PFSK-1 (cell line): ENCODE measurements at regions not wholly inside any gene's neighbourhood (a gene's known extent, or its start where the extent isn't known, plus 50 kb on each side); places are given as distances from the start of the nearest gene placed in this dataset.

ENCODE experiments used
- FOXP2 ChIP-seq: optimal IDR thresholded peaks from 2 replicates; pipeline ENCODE3; 2011; ENCODE audit warnings: borderline replicate concordance, control low read depth, inconsistent platforms; ENCODE audit not compliant: insufficient read depth; ENCODE audit errors: extremely low read length, extremely low read depth
- POLR2AphosphoS5 ChIP-seq: IDR thresholded peaks from 2 replicates; pipeline ENCODE4 v1.6.1; 2012; ENCODE audit warnings: low read depth, mild to moderate bottlenecking, control low read depth, low read length, moderate library complexity
- REST ChIP-seq, 2 experiments: IDR thresholded peaks; 2 replicates each; pipeline versions ENCODE4 v1.6.1 to v1.8.0; 2011 to 2012; ENCODE audit warnings: low read depth in 2 of 2, low read length in 2 of 2, control low read depth in 1 of 2, inconsistent platforms in 1 of 2, mild to moderate bottlenecking in 1 of 2, moderate library complexity in 1 of 2; ENCODE audit not compliant: insufficient read depth in 1 of 2
- SIN3A ChIP-seq: IDR thresholded peaks from 2 replicates; pipeline ENCODE4 v1.6.1; 2012; ENCODE audit warnings: mild to moderate bottlenecking, low read length, moderate library complexity, borderline replicate concordance; ENCODE audit not compliant: insufficient read depth
- TAF1 ChIP-seq: IDR thresholded peaks from 2 replicates; pipeline ENCODE4 v1.6.1; 2012; ENCODE audit warnings: low read length, control low read depth, borderline replicate concordance; ENCODE audit not compliant: insufficient read depth

DNA sequence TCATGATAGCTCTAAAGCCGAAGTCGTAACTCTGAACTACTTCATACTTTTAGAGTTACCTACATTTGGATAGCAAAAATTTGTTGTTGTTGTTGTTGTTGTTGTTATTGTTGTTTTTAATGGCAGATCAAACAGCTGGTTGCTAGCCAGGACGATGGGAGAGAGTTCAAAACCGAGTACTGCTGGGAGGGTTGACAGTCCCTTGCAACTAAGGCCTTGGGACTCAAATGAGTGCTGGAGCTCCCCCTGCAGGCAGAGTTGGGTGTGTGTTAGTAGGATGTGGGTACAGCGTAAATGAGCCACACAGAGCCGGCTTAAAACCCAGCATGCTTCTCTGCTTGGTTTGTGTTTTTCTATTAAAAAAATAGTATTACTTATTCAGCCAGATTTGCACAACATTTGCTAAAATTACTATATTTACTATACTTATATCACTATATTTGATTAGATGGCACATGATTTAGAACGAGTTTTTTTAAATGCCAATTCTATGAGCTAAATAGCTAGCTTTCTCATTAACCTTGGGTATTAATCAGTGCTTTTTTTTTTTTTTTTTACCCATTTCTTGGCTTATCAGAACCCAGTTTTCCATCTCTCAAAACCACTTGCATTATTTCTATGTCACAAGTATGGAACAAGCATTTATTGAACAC is 129.2 kb upstream of the SYT6 start:
- peak; percentile 37 for TF ChIP-seq FOXP2
- TF ChIP-seq SIN3A = no peak
- TF ChIP-seq TAF1 = no peak

DNA sequence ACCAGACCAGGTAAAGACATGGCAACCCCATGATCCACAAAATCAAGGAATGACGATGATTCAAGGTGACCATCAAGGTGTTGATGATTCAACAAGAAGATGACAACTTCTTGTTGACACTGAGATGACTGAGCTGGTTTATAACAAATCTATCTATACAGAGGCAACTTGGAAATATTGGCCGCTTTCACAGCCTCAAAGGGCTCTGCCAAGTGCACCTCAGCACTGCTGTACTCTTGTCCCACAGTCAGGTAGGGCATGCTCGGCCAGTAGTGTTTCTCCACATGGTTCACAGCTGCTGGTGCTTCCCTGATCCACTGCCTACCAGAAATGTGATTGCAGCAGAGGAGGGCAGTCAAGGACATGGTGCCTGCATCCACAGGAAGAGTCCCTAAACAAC is 125.2 kb upstream of the SYT6 start:
- no peak for TF ChIP-seq POLR2AphosphoS5
- TF ChIP-seq FOXP2 = no peak
- no peak for TF ChIP-seq REST (IDR thresholded peaks at IDR 0.05; ENCODE audit: insufficient read depth in 1 of 2, low read depth in 2 of 2, low read length in 2 of 2)
- no peak for TF ChIP-seq SIN3A
- no peak for TF ChIP-seq TAF1

- TF ChIP-seq FOXP2 = no peak
- TF ChIP-seq REST (IDR thresholded peaks at IDR 0.05; ENCODE audit: insufficient read depth in 1 of 2, low read depth in 2 of 2, low read length in 2 of 2) = no peak
- TF ChIP-seq SIN3A = no peak
- TF ChIP-seq POLR2AphosphoS5 = no peak
- no peak for TF ChIP-seq TAF1
Measured at GRCh38 chr1:114278430-114278829, 124.8 kb upstream of the SYT6 start.

DNA sequence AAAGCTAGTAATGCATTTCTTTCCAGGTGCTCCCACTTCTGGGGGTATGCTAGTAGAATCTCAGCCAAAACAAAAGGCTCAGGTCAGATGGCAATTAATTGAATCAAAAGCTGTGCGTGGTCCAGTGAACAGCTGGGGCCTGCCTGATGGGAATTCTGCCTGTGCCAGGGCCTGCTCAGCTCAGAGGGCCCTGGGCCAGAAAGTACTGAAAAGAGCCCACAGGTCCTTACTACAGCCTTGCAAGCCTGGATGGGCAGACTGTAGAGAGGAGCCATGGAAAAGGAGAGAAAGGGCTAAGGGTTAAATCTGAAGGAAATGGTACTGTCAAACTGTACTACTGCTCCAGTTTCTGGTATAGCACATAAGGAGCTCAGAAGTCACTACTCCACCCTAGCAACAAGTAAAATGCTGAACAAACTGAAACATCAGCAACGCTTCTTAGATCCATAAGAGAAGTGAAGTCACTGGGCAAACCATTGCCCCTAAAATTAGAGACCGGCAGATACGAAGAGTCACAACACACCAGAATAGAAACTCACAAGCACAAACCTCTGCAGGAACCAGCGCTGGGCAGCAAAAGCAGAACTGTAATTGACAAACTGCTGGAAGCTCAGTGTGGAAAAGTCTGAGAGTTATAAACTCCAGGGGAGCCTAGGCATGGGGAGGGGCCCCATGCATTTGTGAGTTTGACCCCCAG is 121.1 kb upstream of the SYT6 start:
- no peak for TF ChIP-seq SIN3A
- no peak for TF ChIP-seq POLR2AphosphoS5
- no peak for TF ChIP-seq REST (IDR thresholded peaks at IDR 0.05; ENCODE audit: insufficient read depth in 1 of 2, low read depth in 2 of 2, low read length in 2 of 2)
- no peak for TF ChIP-seq TAF1
- no peak for TF ChIP-seq FOXP2

GRCh38 chr1:114272593-114272992 is 118.9 kb upstream of the SYT6 start:
- TF ChIP-seq SIN3A (no peak), REST (IDR thresholded peaks at IDR 0.05; ENCODE audit: insufficient read depth in 1 of 2, low read depth in 2 of 2, low read length in 2 of 2) (no peak), FOXP2 (no peak), POLR2AphosphoS5 (no peak), TAF1 (no peak)
